ENCODE measurements at regions not wholly inside any gene's neighbourhood (a gene's known extent, or its start where the extent isn't known, plus 50 kb on each side); places are given as distances from the start of the nearest gene placed in this dataset.

DNA sequence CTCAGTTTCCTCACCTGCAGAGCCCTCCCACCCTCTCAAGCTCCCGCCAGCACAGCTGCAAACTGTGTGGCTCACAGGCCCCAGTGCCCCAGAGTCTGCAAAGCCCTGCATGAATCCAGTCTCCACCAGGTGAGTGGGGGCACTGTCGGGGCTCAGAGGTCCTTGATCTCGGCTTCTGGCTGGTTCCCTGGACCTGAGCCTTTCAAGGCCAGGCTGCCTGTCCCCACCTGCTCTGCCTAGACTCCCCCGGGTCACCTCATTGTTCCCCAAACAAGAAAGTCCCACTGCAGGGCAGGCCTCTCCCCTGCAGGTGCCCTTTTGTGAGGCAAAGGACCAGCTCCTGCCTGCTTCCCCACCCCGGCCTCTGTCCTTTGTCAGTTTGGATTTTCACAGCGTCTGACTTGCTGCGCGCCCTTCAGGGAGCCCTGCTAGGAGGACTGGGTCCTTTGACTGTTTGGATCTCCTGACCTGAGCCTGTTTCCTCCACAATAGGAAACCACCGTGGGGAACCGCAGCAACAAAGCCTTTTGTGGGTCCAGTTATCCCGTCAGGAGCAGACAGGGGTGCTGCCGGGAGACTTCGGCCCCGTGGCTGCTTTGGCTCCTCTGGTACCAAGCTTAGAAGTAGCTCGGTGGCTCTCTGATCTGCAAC is 200.5 kb upstream of the HDAC4 start:
- TF ChIP-seq POLR2A (IDR thresholded peaks at IDR 0.05): no peak
- TF ChIP-seq, protein P1, sequence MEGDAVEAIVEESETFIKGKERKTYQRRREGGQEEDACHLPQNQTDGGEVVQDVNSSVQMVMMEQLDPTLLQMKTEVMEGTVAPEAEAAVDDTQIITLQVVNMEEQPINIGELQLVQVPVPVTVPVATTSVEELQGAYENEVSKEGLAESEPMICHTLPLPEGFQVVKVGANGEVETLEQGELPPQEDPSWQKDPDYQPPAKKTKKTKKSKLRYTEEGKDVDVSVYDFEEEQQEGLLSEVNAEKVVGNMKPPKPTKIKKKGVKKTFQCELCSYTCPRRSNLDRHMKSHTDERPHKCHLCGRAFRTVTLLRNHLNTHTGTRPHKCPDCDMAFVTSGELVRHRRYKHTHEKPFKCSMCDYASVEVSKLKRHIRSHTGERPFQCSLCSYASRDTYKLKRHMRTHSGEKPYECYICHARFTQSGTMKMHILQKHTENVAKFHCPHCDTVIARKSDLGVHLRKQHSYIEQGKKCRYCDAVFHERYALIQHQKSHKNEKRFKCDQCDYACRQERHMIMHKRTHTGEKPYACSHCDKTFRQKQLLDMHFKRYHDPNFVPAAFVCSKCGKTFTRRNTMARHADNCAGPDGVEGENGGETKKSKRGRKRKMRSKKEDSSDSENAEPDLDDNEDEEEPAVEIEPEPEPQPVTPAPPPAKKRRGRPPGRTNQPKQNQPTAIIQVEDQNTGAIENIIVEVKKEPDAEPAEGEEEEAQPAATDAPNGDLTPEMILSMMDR (IDR thresholded peaks at IDR 0.05): no peak
